ENCODE measurements at regions not wholly inside any gene's neighbourhood (a gene's known extent, or its start where the extent isn't known, plus 50 kb on each side); places are given as distances from the start of the nearest gene placed in this dataset.
A peak's percentile ranks its signal among the peaks of the same experiment; 100 is the strongest.
"Not testable (repeated sequence)": the region's sequence is repeated elsewhere in the genome, so short reads cannot be mapped to it uniquely, and the experiment has no call there.

GRCh38 chr20:53872561-53873229 is 197.7 kb downstream of the BCAS1 start:
- DNase-seq (ENCODE audit: low spot score): peak; percentile 78

- no peak for DNase-seq (ENCODE audit: low spot score)
Measured at GRCh38 chr20:53872081-53872541, 198.3 kb downstream of the BCAS1 start.

GRCh38 chr20:53871541-53871940 is 198.9 kb downstream of the BCAS1 start:
- DNase-seq (ENCODE audit: low spot score): no peak

- DNase-seq (ENCODE audit: low spot score): no peak
Measured at GRCh38 chr20:53870426-53871315, 199.7 kb downstream of the BCAS1 start.

GRCh38 chr20:53869466-53870258 is 200.7 kb downstream of the BCAS1 start:
- DNase-seq (ENCODE audit: low spot score): peak; percentile 82

- DNase-seq (ENCODE audit: low spot score): no peak
Measured at GRCh38 chr20:53867741-53868351, 202.5 kb downstream of the BCAS1 start.

GRCh38 chr20:53866794-53867740 is 203.3 kb downstream of the BCAS1 start:
- peak; percentile 34 for DNase-seq (ENCODE audit: low spot score)

- peak; percentile 32 for DNase-seq (ENCODE audit: low spot score)
Measured at GRCh38 chr20:53865901-53866793, 204.2 kb downstream of the BCAS1 start.

GRCh38 chr20:53864765-53865683 is 205.4 kb downstream of the BCAS1 start:
- not testable (repeated sequence) for DNase-seq (ENCODE audit: low spot score)

GRCh38 chr20:53863923-53864641 is 206.3 kb downstream of the BCAS1 start:
- DNase-seq (ENCODE audit: low spot score): not testable (repeated sequence)

GRCh38 chr20:53863535-53863922 is 206.9 kb downstream of the BCAS1 start:
- DNase-seq (ENCODE audit: low spot score): not testable (repeated sequence)

GRCh38 chr20:53863039-53863438 is 207.4 kb downstream of the BCAS1 start:
- not testable (repeated sequence) for DNase-seq (ENCODE audit: low spot score)

GRCh38 chr20:53862490-53862889 is 207.9 kb downstream of the BCAS1 start:
- not testable (repeated sequence) for DNase-seq (ENCODE audit: low spot score)

- DNase-seq (ENCODE audit: low spot score): not testable (repeated sequence)
Measured at GRCh38 chr20:53862136-53862397, 208.3 kb downstream of the BCAS1 start.

- DNase-seq (ENCODE audit: low spot score): no peak
Measured at GRCh38 chr20:53859684-53860083, 210.7 kb downstream of the BCAS1 start.

- DNase-seq (ENCODE audit: low spot score): not testable (repeated sequence)
Measured at GRCh38 chr20:53859009-53859408, 211.4 kb downstream of the BCAS1 start.

- DNase-seq (ENCODE audit: low spot score): not testable (repeated sequence)
Measured at GRCh38 chr20:53858516-53858915, 211.9 kb downstream of the BCAS1 start.

GRCh38 chr20:53857723-53858236 is 212.6 kb downstream of the BCAS1 start:
- DNase-seq (ENCODE audit: low spot score): no peak

All from CD4-positive, alpha-beta T cell treated with Interleukin-6 at 100 ng/mL for 8 hours (primary cell).